GM06990 (cell line): ENCODE measurements at regions not wholly inside any gene's neighbourhood (a gene's known extent, or its start where the extent isn't known, plus 50 kb on each side); places are given as distances from the start of the nearest gene placed in this dataset.

Source experiments
- DNase-seq: peaks from one replicate; pipeline ENCODE4 v3.0.0-alpha.2; 2011; ENCODE audit not compliant: insufficient read length; ENCODE audit errors: extremely low read depth
- H3K27me3 ChIP-seq: replicated peaks from 2 replicates; pipeline ENCODE4 v1.6.0; 2011; ENCODE audit warnings: low read length; ENCODE audit not compliant: control insufficient read depth, insufficient read depth
- H3K36me3 ChIP-seq: 2 replicates; pipeline ENCODE4 v1.5.1; 2011; ENCODE audit warnings: low read length; ENCODE audit not compliant: control insufficient read depth, insufficient read depth
- H3K4me3 ChIP-seq: replicated peaks from 2 replicates; pipeline ENCODE4 v1.5.1; 2011; ENCODE audit warnings: low read depth, mild to moderate bottlenecking, control low read depth, low read length
- CTCF ChIP-seq: IDR thresholded peaks from 2 replicates; pipeline ENCODE4 v1.5.1; 2011; ENCODE audit warnings: low read length, control low read depth, mild to moderate bottlenecking, inconsistent platforms; ENCODE audit not compliant: insufficient read depth, poor library complexity, severe bottlenecking

GRCh38 chr4:37169956-37170355, 74.6 kb upstream of the NWD2 start:
- TF ChIP-seq CTCF = no peak
- Histone ChIP-seq H3K27me3 (no peaks in the 10 kb centered on the region), H3K36me3 (no peaks in the 10 kb centered on the region), H3K4me3 (no peak overlapping the region)
- no peak for DNase-seq

GRCh38 chr4:37188100-37188499, 56.4 kb upstream of the NWD2 start:
- Histone ChIP-seq H3K27me3 (no peaks in the 10 kb centered on the region), H3K36me3 (no peaks in the 10 kb centered on the region), H3K4me3 (no peak overlapping the region)
- TF ChIP-seq CTCF = peak; percentile 37
- DNase-seq = no peak
